ENCODE measurements at regions not wholly inside any gene's neighbourhood (a gene's known extent, or its start where the extent isn't known, plus 50 kb on each side); places are given as distances from the start of the nearest gene placed in this dataset.
A peak's percentile ranks its signal among the peaks of the same experiment; 100 is the strongest.

GRCh38 chr5:138702166-138703077 is 50.8 kb upstream of the CTNNA1 start:
- TF ChIP-seq MYC (IDR thresholded peaks at IDR 0.05; ENCODE audit: low read depth, low read length): no peak
- TF ChIP-seq CTCF (IDR thresholded peaks at IDR 0.05; ENCODE audit: low read depth, low read length): no peak
- no peak for TF ChIP-seq MAX (IDR thresholded peaks at IDR 0.05; ENCODE audit: low read depth, low read length)
- H3K4me3 ChIP-seq (ENCODE audit: low read depth, low read length): no peak overlapping the region
- DNase-seq (ENCODE audit: low read depth): no peak

- H3K4me3 ChIP-seq (ENCODE audit: low read depth, low read length): no peak overlapping the region
- DNase-seq (ENCODE audit: low read depth): no peak
- TF ChIP-seq MYC (IDR thresholded peaks at IDR 0.05; ENCODE audit: low read depth, low read length) (no peak), CTCF (IDR thresholded peaks at IDR 0.05; ENCODE audit: low read depth, low read length) (no peak), POLR2A (IDR thresholded peaks at IDR 0.05; ENCODE audit: extremely low read depth, insufficient read length) (no peak), MAX (IDR thresholded peaks at IDR 0.05; ENCODE audit: low read depth, low read length) (no peak)
Measured at GRCh38 chr5:138701678-138702077, 51.5 kb upstream of the CTNNA1 start.

- DNase-seq (ENCODE audit: low read depth): no peak
- TF ChIP-seq POLR2A (IDR thresholded peaks at IDR 0.05; ENCODE audit: extremely low read depth, insufficient read length) (no peak), CTCF (IDR thresholded peaks at IDR 0.05; ENCODE audit: low read depth, low read length) (no peak)
- no peak overlapping the region for H3K4me3 ChIP-seq (ENCODE audit: low read depth, low read length)
Measured at GRCh38 chr5:138700581-138701362, 52.5 kb upstream of the CTNNA1 start.

- H3K4me3 ChIP-seq (ENCODE audit: low read depth, low read length): no peak overlapping the region
- peak; percentile 8 for DNase-seq (ENCODE audit: low read depth)
- TF ChIP-seq MAX (IDR thresholded peaks at IDR 0.05; ENCODE audit: low read depth, low read length): no peak
- TF ChIP-seq MYC (IDR thresholded peaks at IDR 0.05; ENCODE audit: low read depth, low read length): no peak
- no peak for TF ChIP-seq POLR2A (IDR thresholded peaks at IDR 0.05; ENCODE audit: extremely low read depth, insufficient read length)
- TF ChIP-seq CTCF (IDR thresholded peaks at IDR 0.05; ENCODE audit: low read depth, low read length): no peak
Measured at GRCh38 chr5:138699482-138699881, 53.7 kb upstream of the CTNNA1 start.

GRCh38 chr5:138698713-138699112 is 54.5 kb upstream of the CTNNA1 start:
- H3K4me3 ChIP-seq (ENCODE audit: low read depth, low read length): no peak overlapping the region
- TF ChIP-seq POLR2A (IDR thresholded peaks at IDR 0.05; ENCODE audit: extremely low read depth, insufficient read length): no peak
- TF ChIP-seq CTCF (IDR thresholded peaks at IDR 0.05; ENCODE audit: low read depth, low read length): no peak
- no peak for TF ChIP-seq MYC (IDR thresholded peaks at IDR 0.05; ENCODE audit: low read depth, low read length)
- no peak for TF ChIP-seq MAX (IDR thresholded peaks at IDR 0.05; ENCODE audit: low read depth, low read length)
- DNase-seq (ENCODE audit: low read depth): peak; percentile 63

All from NB4 (cell line).